ENCODE measurements at regions not wholly inside any gene's neighbourhood (a gene's known extent, or its start where the extent isn't known, plus 50 kb on each side); places are given as distances from the start of the nearest gene placed in this dataset.

GRCh38 chr16:11473728-11474127 lies 113.0 kb downstream of the LITAF start:
- no peak for TF ChIP-seq CTCF (conservative IDR thresholded peaks at IDR 0.05; ENCODE audit: low read depth, low read length)
- TF ChIP-seq EZH2 (IDR thresholded peaks at IDR 0.05; ENCODE audit: borderline replicate concordance, low read depth, low read length, poor library complexity, severe bottlenecking) = no peak

Measured in A673 (cell line).